D721Med (cell line): ENCODE measurements at regions not wholly inside any gene's neighbourhood (a gene's known extent, or its start where the extent isn't known, plus 50 kb on each side); places are given as distances from the start of the nearest gene placed in this dataset.

ENCODE experiments used
- DNase-seq: peaks from one replicate; pipeline ENCODE4 v3.0.0; 2011; ENCODE audit warnings: low spot score; ENCODE audit not compliant: insufficient read length
- FAIRE-seq: peaks from 2 replicates; lab custom pipeline; 2011; peaks lifted over from hg19 to GRCh38; lab: Jason Lieb, UNC
- TF ChIP-seq, protein P1 (sequence below): IDR thresholded peaks from 2 replicates; pipeline ENCODE4 v1.5.1; 2012; ENCODE audit warnings: mild to moderate bottlenecking, control low read depth; ENCODE audit not compliant: insufficient read depth; ENCODE audit errors: missing control alignments

DNA sequence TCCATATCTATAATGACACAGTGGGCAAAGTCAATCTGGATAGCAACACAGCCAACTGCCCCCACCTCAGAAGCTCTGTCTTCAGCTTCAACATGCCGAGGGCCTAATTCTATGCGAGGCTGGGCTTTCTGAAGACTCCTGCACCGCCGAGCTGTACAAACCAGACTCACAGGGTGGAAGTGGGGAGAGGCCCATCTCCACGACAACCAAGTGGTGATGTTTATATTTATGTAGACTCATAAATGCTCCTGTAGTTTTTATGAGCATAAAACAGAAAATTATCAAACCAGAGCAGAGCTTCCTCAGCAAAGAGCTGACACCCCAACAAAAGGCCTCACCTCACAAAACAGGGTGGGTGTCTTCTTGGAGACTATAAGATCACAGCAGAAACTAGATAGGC is 77.0 kb upstream of the LGALSL start:
- TF ChIP-seq, protein P1, sequence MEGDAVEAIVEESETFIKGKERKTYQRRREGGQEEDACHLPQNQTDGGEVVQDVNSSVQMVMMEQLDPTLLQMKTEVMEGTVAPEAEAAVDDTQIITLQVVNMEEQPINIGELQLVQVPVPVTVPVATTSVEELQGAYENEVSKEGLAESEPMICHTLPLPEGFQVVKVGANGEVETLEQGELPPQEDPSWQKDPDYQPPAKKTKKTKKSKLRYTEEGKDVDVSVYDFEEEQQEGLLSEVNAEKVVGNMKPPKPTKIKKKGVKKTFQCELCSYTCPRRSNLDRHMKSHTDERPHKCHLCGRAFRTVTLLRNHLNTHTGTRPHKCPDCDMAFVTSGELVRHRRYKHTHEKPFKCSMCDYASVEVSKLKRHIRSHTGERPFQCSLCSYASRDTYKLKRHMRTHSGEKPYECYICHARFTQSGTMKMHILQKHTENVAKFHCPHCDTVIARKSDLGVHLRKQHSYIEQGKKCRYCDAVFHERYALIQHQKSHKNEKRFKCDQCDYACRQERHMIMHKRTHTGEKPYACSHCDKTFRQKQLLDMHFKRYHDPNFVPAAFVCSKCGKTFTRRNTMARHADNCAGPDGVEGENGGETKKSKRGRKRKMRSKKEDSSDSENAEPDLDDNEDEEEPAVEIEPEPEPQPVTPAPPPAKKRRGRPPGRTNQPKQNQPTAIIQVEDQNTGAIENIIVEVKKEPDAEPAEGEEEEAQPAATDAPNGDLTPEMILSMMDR: no peak

DNA sequence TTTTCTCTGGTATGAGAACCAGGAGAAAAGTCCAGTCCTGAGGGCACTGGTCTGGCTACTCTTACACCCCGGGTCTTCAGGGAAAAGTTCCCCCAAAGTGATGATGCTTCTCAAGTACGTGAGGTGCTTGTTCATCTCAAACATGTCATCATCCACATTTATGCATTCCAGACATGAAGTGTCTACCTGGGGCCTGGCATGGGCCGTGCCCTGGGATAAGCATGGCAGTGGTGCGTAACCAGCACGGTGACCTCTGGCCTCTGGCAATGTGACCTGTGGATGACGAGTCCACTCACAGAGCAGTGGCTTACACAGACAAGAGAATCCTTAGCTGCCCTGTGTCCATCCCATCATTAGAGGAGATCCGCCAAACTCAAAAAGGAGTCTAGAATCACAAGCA is 74.8 kb upstream of the LGALSL start:
- DNase-seq (no peak), FAIRE-seq (no peak)
- TF ChIP-seq, protein P1: no peak

More for the DNA sequence above, 77.0 kb upstream of the LGALSL start:
- FAIRE-seq (no peak), DNase-seq (no peak)

DNA sequence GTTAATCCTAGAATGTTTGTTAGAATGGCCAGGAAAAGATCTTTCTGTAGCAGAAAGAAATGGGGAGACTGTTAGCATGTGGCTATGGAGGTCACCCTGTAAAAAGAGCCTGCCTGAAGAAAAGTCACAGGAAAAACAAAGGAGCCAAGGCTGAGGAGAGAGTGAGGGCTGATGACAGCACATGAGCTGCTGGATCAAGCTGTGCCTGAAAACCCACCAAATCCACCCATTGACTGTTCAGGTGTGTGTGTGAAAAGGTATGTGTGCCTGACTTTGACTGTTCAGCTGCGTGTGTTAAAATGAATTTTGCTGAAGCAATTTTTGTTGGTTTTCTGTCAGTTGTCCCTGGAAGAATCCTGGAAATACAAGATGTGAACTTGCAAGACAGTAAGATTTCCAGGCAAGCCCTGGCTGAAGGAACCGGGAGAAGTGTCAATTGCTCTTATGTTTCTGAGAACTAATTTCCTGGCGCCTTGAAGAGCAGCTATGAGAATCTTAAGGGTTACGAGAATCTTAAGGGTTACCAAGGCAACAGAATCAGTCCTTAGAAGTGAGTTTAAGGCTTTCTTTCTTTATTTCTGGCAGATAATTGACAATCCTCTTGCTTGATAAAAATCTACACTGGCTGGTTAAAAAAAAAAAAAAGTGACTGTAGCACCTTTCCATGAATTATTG is 73.0 kb upstream of the LGALSL start:
- DNase-seq (no peak), FAIRE-seq (no peak)
- TF ChIP-seq, protein P1: no peak

DNA sequence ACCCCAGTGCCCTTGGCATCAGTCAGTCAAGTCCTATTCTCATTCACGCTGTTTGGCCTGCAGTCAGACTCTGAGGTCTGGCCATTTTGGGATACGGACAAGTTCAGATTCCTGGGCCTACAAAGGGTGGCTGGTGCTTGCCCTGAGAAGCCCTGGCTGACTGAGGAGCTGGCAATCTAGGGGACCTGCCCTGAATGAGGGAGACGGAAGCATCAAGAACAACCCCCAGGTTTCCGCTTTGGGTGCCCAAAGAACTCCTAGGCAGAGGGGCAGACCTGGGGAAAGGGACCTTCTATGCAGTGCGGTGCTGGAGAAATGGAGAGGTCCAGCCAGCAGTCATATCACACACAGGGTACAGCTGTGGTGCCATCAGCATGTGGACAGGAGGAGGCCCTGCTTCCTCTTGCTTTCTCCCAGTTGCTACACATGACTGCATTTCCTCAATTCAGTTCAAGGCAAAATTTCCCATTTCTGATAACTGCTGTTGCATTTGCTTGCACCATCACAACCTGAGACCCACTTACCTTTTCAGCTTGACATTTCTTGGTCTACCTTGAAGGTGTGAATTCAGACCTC is 70.9 kb upstream of the LGALSL start:
- TF ChIP-seq, protein P1: no peak
- DNase-seq (no peak), FAIRE-seq (no peak)

DNA sequence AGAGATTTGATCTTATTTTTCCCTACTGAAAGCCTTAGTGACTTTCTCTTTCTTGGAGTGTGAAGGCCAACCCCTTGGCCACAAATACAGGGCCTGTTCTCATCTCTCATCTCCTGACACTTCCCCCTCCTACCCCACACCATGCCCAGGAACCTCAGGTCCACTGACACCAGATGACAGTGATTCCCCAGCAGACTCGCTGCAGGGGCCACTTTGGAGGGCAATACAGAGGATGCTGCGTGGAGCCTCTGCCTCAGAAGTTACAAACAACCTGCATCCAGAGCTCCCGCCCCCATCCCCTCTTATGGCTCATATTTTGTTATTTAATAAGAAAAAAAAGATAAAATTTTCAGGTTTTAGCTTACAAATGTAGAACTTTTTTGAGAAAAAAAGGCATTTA is 70.1 kb upstream of the LGALSL start:
- FAIRE-seq (no peak), DNase-seq (no peak)

DNA sequence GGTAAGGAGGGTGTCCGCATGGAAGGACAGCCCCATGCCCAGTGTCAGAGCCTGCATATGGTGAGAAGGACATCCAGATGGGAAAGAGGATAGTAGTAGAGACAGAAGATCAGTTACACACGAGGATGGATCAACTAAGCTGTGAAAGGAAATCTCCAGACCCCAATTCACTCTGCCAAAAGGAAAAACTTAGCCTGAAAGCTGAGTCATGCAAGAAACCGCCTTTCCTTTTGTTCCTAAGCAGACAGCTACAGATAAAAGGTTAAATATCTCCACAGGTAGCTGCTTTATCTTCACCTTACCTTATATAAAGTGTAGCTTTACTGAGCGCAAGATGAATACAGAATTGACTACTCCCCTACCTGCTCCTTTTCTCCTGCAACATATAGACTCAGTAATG is 67.3 kb upstream of the LGALSL start:
- FAIRE-seq: no peak

More for the DNA sequence above, 70.1 kb upstream of the LGALSL start:
- TF ChIP-seq, protein P1: no peak

DNA sequence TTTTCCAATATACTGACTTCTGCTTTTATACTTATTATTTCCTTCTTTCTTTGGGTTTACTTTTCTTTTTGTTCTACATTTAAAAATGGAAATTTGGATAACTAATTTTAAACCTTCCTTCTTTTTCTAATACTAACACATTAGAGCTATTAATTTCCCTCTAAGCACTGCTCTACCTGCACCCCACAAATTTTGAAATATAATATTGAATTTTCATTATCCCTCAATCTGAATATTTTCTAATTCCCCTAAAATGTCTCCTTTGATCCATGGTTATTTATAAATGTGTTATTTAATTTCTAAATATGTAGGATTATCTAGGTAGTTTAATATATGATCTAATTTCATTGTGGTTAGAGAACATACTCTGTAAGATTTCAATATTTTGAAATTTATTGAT is 63.4 kb upstream of the LGALSL start:
- no peak for DNase-seq
- no peak for FAIRE-seq
- TF ChIP-seq, protein P1: no peak

More for the DNA sequence above, 67.3 kb upstream of the LGALSL start:
- DNase-seq: no peak
- TF ChIP-seq, protein P1: no peak
